ENCODE measurements at regions not wholly inside any gene's neighbourhood (a gene's known extent, or its start where the extent isn't known, plus 50 kb on each side); places are given as distances from the start of the nearest gene placed in this dataset.

DNA sequence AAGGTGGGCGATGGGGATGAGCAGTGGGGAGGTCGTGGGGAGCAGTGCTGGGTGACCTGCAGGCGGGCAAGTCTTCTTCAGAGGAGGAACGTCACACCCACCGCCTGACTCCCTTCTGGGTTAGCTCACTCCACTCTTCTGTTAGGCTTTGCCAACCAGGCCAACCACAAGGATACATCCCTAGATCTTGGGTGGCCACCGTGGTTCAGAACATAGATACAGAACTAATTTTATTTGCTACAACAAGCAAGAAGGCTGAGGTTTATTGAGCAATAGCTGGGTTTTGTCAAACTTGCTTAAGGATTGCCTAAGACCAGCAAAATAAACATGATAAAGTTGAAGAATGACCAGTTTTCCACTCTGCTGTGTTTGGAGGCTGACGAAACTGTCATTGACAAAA lies 109.4 kb downstream of the DACT1 start:
- no peak overlapping the region for H3K4me2 ChIP-seq (ENCODE audit: control insufficient read depth, insufficient read depth)
- TF ChIP-seq LARP7 (IDR thresholded peaks at IDR 0.05) (no peak), CBX3 (IDR thresholded peaks at IDR 0.05; ENCODE audit: borderline replicate concordance, low read depth) (no peak), SMC3 (IDR thresholded peaks at IDR 0.05; ENCODE audit: borderline replicate concordance, low read length) (no peak), ZNF207 (IDR thresholded peaks at IDR 0.05; ENCODE audit: borderline replicate concordance) (no peak), MXI1 (IDR thresholded peaks at IDR 0.05; ENCODE audit: low read depth, low read length) (no peak), CHD1 (IDR thresholded peaks at IDR 0.05; ENCODE audit: low read depth, low read length) (no peak), RELA (IDR thresholded peaks at IDR 0.05; ENCODE audit: borderline replicate concordance, partially characterized antibody) (no peak), NR2F1 (conservative IDR thresholded peaks at IDR 0.05) (no peak), SREBF2 (IDR thresholded peaks at IDR 0.05; ENCODE audit: low read length) (no peak), TCF12 (IDR thresholded peaks at IDR 0.05; ENCODE audit: low read depth, low read length) (no peak), ZNF384 (IDR thresholded peaks at IDR 0.05; ENCODE audit: borderline replicate concordance, low read depth, low read length) (no peak)
- TF ChIP-seq, protein P1, sequence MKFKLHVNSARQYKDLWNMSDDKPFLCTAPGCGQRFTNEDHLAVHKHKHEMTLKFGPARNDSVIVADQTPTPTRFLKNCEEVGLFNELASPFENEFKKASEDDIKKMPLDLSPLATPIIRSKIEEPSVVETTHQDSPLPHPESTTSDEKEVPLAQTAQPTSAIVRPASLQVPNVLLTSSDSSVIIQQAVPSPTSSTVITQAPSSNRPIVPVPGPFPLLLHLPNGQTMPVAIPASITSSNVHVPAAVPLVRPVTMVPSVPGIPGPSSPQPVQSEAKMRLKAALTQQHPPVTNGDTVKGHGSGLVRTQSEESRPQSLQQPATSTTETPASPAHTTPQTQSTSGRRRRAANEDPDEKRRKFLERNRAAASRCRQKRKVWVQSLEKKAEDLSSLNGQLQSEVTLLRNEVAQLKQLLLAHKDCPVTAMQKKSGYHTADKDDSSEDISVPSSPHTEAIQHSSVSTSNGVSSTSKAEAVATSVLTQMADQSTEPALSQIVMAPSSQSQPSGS (IDR thresholded peaks at IDR 0.05; ENCODE audit: low read length) = no peak
- TF ChIP-seq, protein P2, sequence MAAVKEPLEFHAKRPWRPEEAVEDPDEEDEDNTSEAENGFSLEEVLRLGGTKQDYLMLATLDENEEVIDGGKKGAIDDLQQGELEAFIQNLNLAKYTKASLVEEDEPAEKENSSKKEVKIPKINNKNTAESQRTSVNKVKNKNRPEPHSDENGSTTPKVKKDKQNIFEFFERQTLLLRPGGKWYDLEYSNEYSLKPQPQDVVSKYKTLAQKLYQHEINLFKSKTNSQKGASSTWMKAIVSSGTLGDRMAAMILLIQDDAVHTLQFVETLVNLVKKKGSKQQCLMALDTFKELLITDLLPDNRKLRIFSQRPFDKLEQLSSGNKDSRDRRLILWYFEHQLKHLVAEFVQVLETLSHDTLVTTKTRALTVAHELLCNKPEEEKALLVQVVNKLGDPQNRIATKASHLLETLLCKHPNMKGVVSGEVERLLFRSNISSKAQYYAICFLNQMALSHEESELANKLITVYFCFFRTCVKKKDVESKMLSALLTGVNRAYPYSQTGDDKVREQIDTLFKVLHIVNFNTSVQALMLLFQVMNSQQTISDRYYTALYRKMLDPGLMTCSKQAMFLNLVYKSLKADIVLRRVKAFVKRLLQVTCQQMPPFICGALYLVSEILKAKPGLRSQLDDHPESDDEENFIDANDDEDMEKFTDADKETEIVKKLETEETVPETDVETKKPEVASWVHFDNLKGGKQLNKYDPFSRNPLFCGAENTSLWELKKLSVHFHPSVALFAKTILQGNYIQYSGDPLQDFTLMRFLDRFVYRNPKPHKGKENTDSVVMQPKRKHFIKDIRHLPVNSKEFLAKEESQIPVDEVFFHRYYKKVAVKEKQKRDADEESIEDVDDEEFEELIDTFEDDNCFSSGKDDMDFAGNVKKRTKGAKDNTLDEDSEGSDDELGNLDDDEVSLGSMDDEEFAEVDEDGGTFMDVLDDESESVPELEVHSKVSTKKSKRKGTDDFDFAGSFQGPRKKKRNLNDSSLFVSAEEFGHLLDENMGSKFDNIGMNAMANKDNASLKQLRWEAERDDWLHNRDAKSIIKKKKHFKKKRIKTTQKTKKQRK (IDR thresholded peaks at IDR 0.05; ENCODE audit: low read depth, low read length) = no peak
- TF ChIP-seq, protein P3, sequence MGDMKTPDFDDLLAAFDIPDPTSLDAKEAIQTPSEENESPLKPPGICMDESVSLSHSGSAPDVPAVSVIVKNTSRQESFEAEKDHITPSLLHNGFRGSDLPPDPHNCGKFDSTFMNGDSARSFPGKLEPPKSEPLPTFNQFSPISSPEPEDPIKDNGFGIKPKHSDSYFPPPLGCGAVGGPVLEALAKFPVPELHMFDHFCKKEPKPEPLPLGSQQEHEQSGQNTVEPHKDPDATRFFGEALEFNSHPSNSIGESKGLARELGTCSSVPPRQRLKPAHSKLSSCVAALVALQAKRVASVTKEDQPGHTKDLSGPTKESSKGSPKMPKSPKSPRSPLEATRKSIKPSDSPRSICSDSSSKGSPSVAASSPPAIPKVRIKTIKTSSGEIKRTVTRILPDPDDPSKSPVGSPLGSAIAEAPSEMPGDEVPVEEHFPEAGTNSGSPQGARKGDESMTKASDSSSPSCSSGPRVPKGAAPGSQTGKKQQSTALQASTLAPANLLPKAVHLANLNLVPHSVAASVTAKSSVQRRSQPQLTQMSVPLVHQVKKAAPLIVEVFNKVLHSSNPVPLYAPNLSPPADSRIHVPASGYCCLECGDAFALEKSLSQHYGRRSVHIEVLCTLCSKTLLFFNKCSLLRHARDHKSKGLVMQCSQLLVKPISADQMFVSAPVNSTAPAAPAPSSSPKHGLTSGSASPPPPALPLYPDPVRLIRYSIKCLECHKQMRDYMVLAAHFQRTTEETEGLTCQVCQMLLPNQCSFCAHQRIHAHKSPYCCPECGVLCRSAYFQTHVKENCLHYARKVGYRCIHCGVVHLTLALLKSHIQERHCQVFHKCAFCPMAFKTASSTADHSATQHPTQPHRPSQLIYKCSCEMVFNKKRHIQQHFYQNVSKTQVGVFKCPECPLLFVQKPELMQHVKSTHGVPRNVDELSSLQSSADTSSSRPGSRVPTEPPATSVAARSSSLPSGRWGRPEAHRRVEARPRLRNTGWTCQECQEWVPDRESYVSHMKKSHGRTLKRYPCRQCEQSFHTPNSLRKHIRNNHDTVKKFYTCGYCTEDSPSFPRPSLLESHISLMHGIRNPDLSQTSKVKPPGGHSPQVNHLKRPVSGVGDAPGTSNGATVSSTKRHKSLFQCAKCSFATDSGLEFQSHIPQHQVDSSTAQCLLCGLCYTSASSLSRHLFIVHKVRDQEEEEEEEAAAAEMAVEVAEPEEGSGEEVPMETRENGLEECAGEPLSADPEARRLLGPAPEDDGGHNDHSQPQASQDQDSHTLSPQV (IDR thresholded peaks at IDR 0.05) = no peak
- TF ChIP-seq, protein P4, sequence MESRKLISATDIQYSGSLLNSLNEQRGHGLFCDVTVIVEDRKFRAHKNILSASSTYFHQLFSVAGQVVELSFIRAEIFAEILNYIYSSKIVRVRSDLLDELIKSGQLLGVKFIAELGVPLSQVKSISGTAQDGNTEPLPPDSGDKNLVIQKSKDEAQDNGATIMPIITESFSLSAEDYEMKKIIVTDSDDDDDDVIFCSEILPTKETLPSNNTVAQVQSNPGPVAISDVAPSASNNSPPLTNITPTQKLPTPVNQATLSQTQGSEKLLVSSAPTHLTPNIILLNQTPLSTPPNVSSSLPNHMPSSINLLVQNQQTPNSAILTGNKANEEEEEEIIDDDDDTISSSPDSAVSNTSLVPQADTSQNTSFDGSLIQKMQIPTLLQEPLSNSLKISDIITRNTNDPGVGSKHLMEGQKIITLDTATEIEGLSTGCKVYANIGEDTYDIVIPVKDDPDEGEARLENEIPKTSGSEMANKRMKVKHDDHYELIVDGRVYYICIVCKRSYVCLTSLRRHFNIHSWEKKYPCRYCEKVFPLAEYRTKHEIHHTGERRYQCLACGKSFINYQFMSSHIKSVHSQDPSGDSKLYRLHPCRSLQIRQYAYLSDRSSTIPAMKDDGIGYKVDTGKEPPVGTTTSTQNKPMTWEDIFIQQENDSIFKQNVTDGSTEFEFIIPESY (IDR thresholded peaks at IDR 0.05) = no peak

More for the DNA sequence above, 109.4 kb downstream of the DACT1 start:
- intact Hi-C loops (cut with micrococcal nuclease; ENCODE audit: unreplicated experiment) (loop anchor here (5.0 kb wide), 1 partner anchor 210 kb away; no protein-coding TSS in a partner anchor), in situ Hi-C loops (cut with MboI) (no loop called here)
- ChIA-PET CTCF (interaction anchor here (2.1 kb wide), 2 partner anchors 50 to 246 kb away, joined by 6 read pairs; no protein-coding TSS in a partner anchor), SMC1A (ENCODE audit: uncharacterized antibody, unreplicated experiment) (interaction anchor here (1.0 to 12.2 kb wide), 4 partner anchors 16 to 223 kb away, joined by 3 to 112 read pairs (median 4); no protein-coding TSS in a partner anchor), POLR2A (interaction anchor here (1.8 kb wide), 1 partner anchor 15 kb away, joined by 7 read pairs; no protein-coding TSS in a partner anchor), RAD21 (ENCODE audit: unreplicated experiment) (interaction anchor here (1.3 kb wide), 1 partner anchor 48 kb away, joined by 3 read pairs; no protein-coding TSS in a partner anchor)
- no peak for DNase-seq (ENCODE audit: low read depth, low spot score)
- Histone ChIP-seq H3K36me3 (ENCODE audit: control insufficient read depth in 2 of 2, insufficient read depth in 2 of 2, low read length in 1 of 2) (no peaks in the 10 kb centered on the region), H2AFZ (ENCODE audit: control insufficient read depth, low read depth, low read length) (no peak overlapping the region), H3K27ac (ENCODE audit: control insufficient read depth, insufficient read depth) (no peak overlapping the region), H3K79me2 (ENCODE audit: control insufficient read depth, insufficient read depth, low read length) (no peaks in the 10 kb centered on the region), H3K9me3 (replicated peaks; ENCODE audit: control insufficient read depth, insufficient read depth, low read length) (no peaks in the 10 kb centered on the region; the same call in 2 of the 3 replicates), H3K27me3 (replicated peaks in 1 of 2; ENCODE audit: control insufficient read depth in 2 of 2, insufficient read depth in 2 of 2, low read length in 1 of 2) (no peaks in the 10 kb centered on the region), H3K9ac (ENCODE audit: control insufficient read depth, insufficient read depth, low read length) (no peak overlapping the region), H4K20me1 (ENCODE audit: control insufficient read depth, insufficient read depth) (no peaks in the 10 kb centered on the region), H3K4me1 (ENCODE audit: control insufficient read depth, insufficient read depth, low read length) (no peaks in the 10 kb centered on the region), H3K4me3 (no peak overlapping the region)
- BruUV-seq (replicated peaks) = no TSS peak
- no peak for ATAC-seq
- FAIRE-seq = no peak
- 26% methylated on average over 7 of the region's 7 CpGs for WGBS (ENCODE audit: insufficient coverage, insufficient replicate concordance, low lambda C conversion rate, missing lambda C conversion rate)

Measured in GM12878 (cell line).